ENCODE measurements at regions not wholly inside any gene's neighbourhood (a gene's known extent, or its start where the extent isn't known, plus 50 kb on each side); places are given as distances from the start of the nearest gene placed in this dataset.

- TF ChIP-seq CTCF (IDR thresholded peaks at IDR 0.05; ENCODE audit: insufficient read depth, low read length, poor library complexity, severe bottlenecking), result no peak
- Histone ChIP-seq H3K36me3 (ENCODE audit: control insufficient read depth, insufficient read depth, low read length) (no peaks in the 10 kb centered on the region), H3K4me3 (ENCODE audit: low read depth, low read length) (no peak overlapping the region), H3K27me3 (ENCODE audit: control insufficient read depth, insufficient read depth, low read length) (no peaks in the 10 kb centered on the region)
- no peak for DNase-seq (ENCODE audit: low read depth)
Observed at GRCh38 chr14:25765909-25766308, 716.0 kb upstream of the STXBP6 start.

GRCh38 chr14:25759920-25760655 lies 710.1 kb upstream of the STXBP6 start:
- H3K4me3 ChIP-seq (ENCODE audit: low read depth, low read length), result no peak overlapping the region
- no peak for TF ChIP-seq CTCF (IDR thresholded peaks at IDR 0.05; ENCODE audit: insufficient read depth, low read length, poor library complexity, severe bottlenecking)
- DNase-seq (ENCODE audit: low read depth), result no peak
- no peaks in the 10 kb centered on the region for H3K36me3 ChIP-seq (ENCODE audit: control insufficient read depth, insufficient read depth, low read length)
- no peaks in the 10 kb centered on the region for H3K27me3 ChIP-seq (ENCODE audit: control insufficient read depth, insufficient read depth, low read length)

GRCh38 chr14:25759256-25759655 lies 709.3 kb upstream of the STXBP6 start:
- H3K4me3 ChIP-seq (ENCODE audit: low read depth, low read length), result no peak overlapping the region
- TF ChIP-seq CTCF (IDR thresholded peaks at IDR 0.05; ENCODE audit: insufficient read depth, low read length, poor library complexity, severe bottlenecking), result no peak
- H3K36me3 ChIP-seq (ENCODE audit: control insufficient read depth, insufficient read depth, low read length), result no peaks in the 10 kb centered on the region
- H3K27me3 ChIP-seq (ENCODE audit: control insufficient read depth, insufficient read depth, low read length), result no peaks in the 10 kb centered on the region
- no peak for DNase-seq (ENCODE audit: low read depth)

DNA sequence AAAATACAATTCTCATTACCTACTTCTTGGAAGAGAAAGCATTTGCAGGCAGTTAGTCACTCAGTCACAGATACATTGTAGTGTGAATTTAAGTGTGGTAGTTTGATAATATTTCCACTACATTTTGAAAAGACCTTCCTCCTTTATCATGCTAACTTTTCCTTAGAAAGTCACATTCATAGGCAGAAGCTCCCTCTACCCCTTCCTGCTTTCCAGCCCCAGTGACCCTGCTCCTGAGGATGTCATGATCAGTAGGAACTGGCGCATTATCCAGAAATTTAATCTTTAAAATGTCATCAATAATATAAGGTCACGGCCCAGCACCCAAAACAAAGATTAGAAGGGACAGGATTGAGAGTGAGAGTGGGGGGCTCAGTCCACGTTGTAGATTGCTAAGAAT lies 707.4 kb upstream of the STXBP6 start:
- Histone ChIP-seq H3K27me3 (ENCODE audit: control insufficient read depth, insufficient read depth, low read length) (no peaks in the 10 kb centered on the region), H3K4me3 (ENCODE audit: low read depth, low read length) (no peak overlapping the region), H3K36me3 (ENCODE audit: control insufficient read depth, insufficient read depth, low read length) (no peaks in the 10 kb centered on the region)
- no peak for DNase-seq (ENCODE audit: low read depth)
- TF ChIP-seq CTCF (IDR thresholded peaks at IDR 0.05; ENCODE audit: insufficient read depth, low read length, poor library complexity, severe bottlenecking), result no peak

GRCh38 chr14:25756876-25757275 lies 706.9 kb upstream of the STXBP6 start:
- H3K36me3 ChIP-seq (ENCODE audit: control insufficient read depth, insufficient read depth, low read length), result no peaks in the 10 kb centered on the region
- no peak for TF ChIP-seq CTCF (IDR thresholded peaks at IDR 0.05; ENCODE audit: insufficient read depth, low read length, poor library complexity, severe bottlenecking)

GRCh38 chr14:25753130-25753529 lies 703.2 kb upstream of the STXBP6 start:
- H3K4me3 ChIP-seq (ENCODE audit: low read depth, low read length), result no peak overlapping the region

More at GRCh38 chr14:25756876-25757275, 706.9 kb upstream of the STXBP6 start:
- Histone ChIP-seq H3K4me3 (ENCODE audit: low read depth, low read length) (no peak overlapping the region), H3K27me3 (ENCODE audit: control insufficient read depth, insufficient read depth, low read length) (no peaks in the 10 kb centered on the region)
- no peak for DNase-seq (ENCODE audit: low read depth)

More at GRCh38 chr14:25753130-25753529, 703.2 kb upstream of the STXBP6 start:
- Histone ChIP-seq H3K36me3 (ENCODE audit: control insufficient read depth, insufficient read depth, low read length) (no peaks in the 10 kb centered on the region), H3K27me3 (ENCODE audit: control insufficient read depth, insufficient read depth, low read length) (no peaks in the 10 kb centered on the region)
- DNase-seq (ENCODE audit: low read depth), result no peak
- no peak for TF ChIP-seq CTCF (IDR thresholded peaks at IDR 0.05; ENCODE audit: insufficient read depth, low read length, poor library complexity, severe bottlenecking)

All from kidney epithelial cell (primary cell).